Fibroblast of pulmonary artery (primary cell): ENCODE measurements at regions not wholly inside any gene's neighbourhood (a gene's known extent, or its start where the extent isn't known, plus 50 kb on each side); places are given as distances from the start of the nearest gene placed in this dataset.
"Not testable (repeated sequence)": the region's sequence is repeated elsewhere in the genome, so short reads cannot be mapped to it uniquely, and the experiment has no call there.

Source experiments
- DNase-seq: peaks from one replicate; pipeline ENCODE4 v3.0.0-alpha.2; 2010; ENCODE audit warnings: low read depth
- H3K4me3 ChIP-seq: replicated peaks from 2 replicates; pipeline ENCODE4 v1.5.1; 2011; ENCODE audit warnings: low read depth, mild to moderate bottlenecking, control low read depth, low read length, moderate library complexity
- TF ChIP-seq, protein P1 (sequence below): IDR thresholded peaks from 2 replicates; pipeline ENCODE4 v1.5.1; 2011; ENCODE audit warnings: mild to moderate bottlenecking, control low read depth, low read length, inconsistent platforms; ENCODE audit errors: missing control alignments

GRCh38 chrX:155747520-155747919, 133.6 kb upstream of the VAMP7 start:
- peak; percentile 21 for DNase-seq
- TF ChIP-seq, protein P1, sequence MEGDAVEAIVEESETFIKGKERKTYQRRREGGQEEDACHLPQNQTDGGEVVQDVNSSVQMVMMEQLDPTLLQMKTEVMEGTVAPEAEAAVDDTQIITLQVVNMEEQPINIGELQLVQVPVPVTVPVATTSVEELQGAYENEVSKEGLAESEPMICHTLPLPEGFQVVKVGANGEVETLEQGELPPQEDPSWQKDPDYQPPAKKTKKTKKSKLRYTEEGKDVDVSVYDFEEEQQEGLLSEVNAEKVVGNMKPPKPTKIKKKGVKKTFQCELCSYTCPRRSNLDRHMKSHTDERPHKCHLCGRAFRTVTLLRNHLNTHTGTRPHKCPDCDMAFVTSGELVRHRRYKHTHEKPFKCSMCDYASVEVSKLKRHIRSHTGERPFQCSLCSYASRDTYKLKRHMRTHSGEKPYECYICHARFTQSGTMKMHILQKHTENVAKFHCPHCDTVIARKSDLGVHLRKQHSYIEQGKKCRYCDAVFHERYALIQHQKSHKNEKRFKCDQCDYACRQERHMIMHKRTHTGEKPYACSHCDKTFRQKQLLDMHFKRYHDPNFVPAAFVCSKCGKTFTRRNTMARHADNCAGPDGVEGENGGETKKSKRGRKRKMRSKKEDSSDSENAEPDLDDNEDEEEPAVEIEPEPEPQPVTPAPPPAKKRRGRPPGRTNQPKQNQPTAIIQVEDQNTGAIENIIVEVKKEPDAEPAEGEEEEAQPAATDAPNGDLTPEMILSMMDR: no peak
- no peak overlapping the region for H3K4me3 ChIP-seq

DNA sequence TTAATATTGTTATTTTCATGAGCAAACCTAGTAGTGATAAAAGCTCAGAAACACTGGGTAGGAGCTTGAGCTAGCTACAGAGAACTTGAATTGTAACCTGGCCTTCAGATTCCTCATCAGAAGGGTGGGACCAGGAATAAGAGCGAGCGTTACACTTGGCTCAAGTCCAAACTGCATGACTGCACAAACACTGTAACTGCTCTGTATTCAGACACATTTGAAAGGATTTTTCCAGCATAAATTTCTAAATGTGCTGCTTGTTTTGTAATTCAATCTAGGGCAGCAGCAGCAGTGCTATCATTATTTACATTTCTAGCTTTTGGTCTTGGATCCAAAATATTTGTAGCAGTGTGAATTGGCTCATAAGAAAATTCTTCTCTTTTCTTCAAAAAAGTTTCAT, 133.0 kb upstream of the TMLHE start:
- TF ChIP-seq, protein P1: no peak
- no peak overlapping the region for H3K4me3 ChIP-seq
- peak; percentile 41 for DNase-seq

GRCh38 chrX:155744534-155744933, 131.8 kb upstream of the TMLHE start:
- TF ChIP-seq, protein P1: no peak

DNA sequence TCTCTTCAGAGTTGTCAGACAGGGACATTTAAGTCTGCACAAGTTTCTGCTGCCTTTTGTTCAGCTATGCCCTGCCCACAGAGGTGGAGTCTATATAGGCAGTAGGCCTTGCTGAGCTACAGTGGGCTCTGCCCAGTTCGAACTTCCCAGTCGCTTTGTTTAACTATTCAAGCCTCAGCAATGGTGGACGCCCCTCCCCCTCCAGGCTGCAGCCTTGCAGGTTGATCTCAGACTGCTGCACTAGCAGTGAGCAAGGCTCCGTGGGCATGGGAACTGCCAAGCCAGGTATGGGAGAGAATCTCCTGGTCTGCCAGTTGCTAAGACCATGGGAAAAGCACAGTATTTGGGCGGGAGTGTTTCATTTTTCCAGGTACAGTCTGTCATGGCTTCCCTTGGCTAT, 115.6 kb upstream of the TMLHE start:
- DNase-seq, H3K4me3 ChIP-seq: not testable (repeated sequence)

More at GRCh38 chrX:155744534-155744933, 131.8 kb upstream of the TMLHE start:
- no peak overlapping the region for H3K4me3 ChIP-seq
- DNase-seq: no peak

DNA sequence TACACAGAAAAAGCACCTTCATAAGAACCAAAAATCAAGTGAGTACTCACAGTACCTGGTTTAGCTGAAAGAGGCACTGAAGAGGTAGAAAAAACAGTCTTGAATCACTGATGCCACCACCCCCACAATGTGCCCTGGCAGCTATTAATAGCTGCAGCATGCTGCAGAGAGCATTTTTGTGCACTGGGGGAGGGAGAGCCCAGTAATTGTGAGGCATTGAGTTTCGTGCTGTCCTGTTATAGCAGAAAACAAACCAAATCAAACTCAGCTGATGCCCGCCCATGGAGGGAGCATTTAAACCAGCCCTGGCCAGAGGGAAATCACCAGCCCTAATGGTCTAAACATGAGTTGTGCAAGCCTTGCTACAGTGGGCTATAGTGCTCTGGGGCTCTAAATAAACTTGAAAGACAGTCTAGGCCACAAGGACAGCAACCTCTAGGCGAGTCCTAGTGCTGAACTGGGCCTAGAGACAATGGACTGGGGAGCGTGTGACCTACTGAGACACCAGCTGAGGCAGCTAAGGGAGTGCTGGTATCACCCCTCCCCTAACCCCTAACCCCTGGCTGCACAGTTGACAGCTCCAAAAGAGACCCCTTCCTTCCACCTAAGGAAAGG, 106.3 kb upstream of the TMLHE start:
- no peak overlapping the region for H3K4me3 ChIP-seq
- peak; percentile 2 for DNase-seq
- TF ChIP-seq, protein P1: no peak

- TF ChIP-seq, protein P1: no peak
- H3K4me3 ChIP-seq: no peak overlapping the region
- no peak for DNase-seq
Observed at GRCh38 chrX:155715141-155715540, 102.4 kb upstream of the TMLHE start.

DNA sequence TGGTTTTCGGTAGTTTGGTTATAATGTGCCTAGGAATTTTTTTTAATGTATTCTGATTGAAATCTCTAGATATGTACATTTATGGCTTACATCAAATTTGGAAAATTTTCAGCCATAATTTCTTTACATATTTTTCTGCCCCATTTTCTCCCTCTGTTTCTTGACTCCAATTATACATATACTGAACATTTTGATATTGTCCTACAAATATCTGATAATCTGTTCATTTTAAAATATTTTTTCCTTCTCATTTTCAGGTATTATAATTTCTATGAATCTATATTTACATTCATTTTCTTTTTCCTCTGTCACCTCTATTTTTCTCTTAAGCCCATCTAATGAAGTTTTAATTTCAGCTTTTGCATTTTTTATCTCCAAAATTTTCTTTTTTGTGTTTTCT, 82.7 kb upstream of the TMLHE start:
- H3K4me3 ChIP-seq: no peak overlapping the region
- TF ChIP-seq, protein P1: no peak
- DNase-seq: no peak
